ENCODE measurements at regions not wholly inside any gene's neighbourhood (a gene's known extent, or its start where the extent isn't known, plus 50 kb on each side); places are given as distances from the start of the nearest gene placed in this dataset.

DNA sequence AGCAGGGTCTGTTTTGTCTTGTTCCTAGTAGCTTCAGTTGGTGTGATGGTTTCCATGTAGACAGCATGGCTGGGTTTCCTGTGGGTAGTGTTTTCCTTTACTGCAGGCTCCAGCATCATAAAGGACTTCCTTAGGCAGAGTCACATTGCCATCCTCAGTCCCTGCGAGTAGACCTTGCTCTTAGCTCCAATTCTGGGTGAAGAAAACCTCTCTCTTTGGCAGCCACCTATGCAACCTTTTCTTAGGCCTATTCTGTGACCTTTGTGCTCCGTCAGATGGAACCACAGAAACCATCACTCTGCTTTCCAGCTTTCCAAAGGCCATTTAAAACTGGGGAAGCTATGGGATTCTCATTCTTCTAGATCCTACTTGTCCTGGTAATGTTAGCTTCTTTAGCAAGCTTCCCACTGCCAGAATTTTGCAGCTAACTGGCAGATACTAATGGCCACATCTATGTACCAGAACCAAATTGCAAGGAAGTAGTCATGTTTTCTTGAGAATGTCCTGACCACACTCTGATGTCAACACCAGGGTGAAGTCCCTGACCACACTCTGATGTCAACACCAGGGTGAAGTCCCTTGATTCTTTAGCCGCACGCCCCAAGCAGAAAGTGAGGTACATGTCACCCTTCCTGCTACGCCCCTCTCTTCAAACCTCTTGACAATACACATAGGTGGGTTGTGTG is 646.6 kb upstream of the HS3ST5 start:
- Histone ChIP-seq H3K79me2 (ENCODE audit: control insufficient read depth, low read length) (no peaks in the 10 kb centered on the region), H3K4me1 (ENCODE audit: control insufficient read depth, low read length) (no peaks in the 10 kb centered on the region), H3K4me2 (ENCODE audit: low read length) (no peak overlapping the region), H3K36me3 (ENCODE audit: control insufficient read depth, low read length) (no peaks in the 10 kb centered on the region), H3K9me3 (ENCODE audit: control insufficient read depth, insufficient read depth, low read length) (no peaks in the 10 kb centered on the region), H3F3A (ENCODE audit: control insufficient read depth, insufficient read depth) (no peaks in the 10 kb centered on the region), H3K4me3 (ENCODE audit: low read length) (no peak overlapping the region), H3K27me3 (ENCODE audit: control insufficient read depth, low read length) (no peaks in the 10 kb centered on the region), H3K9me2 (replicated peaks; ENCODE audit: control insufficient read depth, low read length) (no peaks in the 10 kb centered on the region), H4K20me1 (ENCODE audit: control insufficient read depth, insufficient read depth, low read depth, low read length) (no peaks in the 10 kb centered on the region), H3K27ac (ENCODE audit: low read depth, low read length) (no peak overlapping the region)
- TF ChIP-seq, protein P1, sequence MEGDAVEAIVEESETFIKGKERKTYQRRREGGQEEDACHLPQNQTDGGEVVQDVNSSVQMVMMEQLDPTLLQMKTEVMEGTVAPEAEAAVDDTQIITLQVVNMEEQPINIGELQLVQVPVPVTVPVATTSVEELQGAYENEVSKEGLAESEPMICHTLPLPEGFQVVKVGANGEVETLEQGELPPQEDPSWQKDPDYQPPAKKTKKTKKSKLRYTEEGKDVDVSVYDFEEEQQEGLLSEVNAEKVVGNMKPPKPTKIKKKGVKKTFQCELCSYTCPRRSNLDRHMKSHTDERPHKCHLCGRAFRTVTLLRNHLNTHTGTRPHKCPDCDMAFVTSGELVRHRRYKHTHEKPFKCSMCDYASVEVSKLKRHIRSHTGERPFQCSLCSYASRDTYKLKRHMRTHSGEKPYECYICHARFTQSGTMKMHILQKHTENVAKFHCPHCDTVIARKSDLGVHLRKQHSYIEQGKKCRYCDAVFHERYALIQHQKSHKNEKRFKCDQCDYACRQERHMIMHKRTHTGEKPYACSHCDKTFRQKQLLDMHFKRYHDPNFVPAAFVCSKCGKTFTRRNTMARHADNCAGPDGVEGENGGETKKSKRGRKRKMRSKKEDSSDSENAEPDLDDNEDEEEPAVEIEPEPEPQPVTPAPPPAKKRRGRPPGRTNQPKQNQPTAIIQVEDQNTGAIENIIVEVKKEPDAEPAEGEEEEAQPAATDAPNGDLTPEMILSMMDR (IDR thresholded peaks at IDR 0.05; ENCODE audit: low read depth, low read length, poor library complexity, severe bottlenecking) = no peak
- no peak for TF ChIP-seq EZH2phosphoT487 (IDR thresholded peaks at IDR 0.05; ENCODE audit: borderline replicate concordance, low read length)

DNA sequence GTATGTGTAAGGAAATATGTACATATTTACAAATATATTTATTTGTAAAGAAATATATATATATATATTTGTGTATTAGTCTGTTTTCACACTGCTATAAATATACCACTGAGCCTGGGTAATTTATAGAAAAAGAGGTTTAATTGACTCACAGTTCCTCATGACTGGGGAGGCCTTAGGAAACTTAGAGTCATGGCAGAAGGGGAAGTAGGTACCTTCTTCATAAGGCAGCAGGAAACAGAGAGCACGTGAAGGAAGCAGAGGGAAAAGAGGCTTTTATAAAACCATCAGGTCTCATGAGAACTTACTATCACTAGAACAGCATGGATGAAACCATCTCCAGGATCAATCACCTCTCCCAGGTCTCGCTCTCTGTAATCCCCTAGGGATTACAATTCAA is 644.5 kb upstream of the HS3ST5 start:
- no peaks in the 10 kb centered on the region for H3K27me3 ChIP-seq (ENCODE audit: control insufficient read depth, low read length)
- H3K27ac ChIP-seq (ENCODE audit: low read depth, low read length) = no peak overlapping the region
- H3F3A ChIP-seq (ENCODE audit: control insufficient read depth, insufficient read depth) = no peaks in the 10 kb centered on the region
- H3K4me3 ChIP-seq (ENCODE audit: low read length) = no peak overlapping the region
- no peak overlapping the region for H3K4me2 ChIP-seq (ENCODE audit: low read length)
- H3K79me2 ChIP-seq (ENCODE audit: control insufficient read depth, low read length) = no peaks in the 10 kb centered on the region
- no peaks in the 10 kb centered on the region for H4K20me1 ChIP-seq (ENCODE audit: control insufficient read depth, insufficient read depth, low read depth, low read length)
- no peaks in the 10 kb centered on the region for H3K36me3 ChIP-seq (ENCODE audit: control insufficient read depth, low read length)
- H3K9me2 ChIP-seq (replicated peaks; ENCODE audit: control insufficient read depth, low read length) = no peaks in the 10 kb centered on the region
- H3K4me1 ChIP-seq (ENCODE audit: control insufficient read depth, low read length) = no peaks in the 10 kb centered on the region
- no peaks in the 10 kb centered on the region for H3K9me3 ChIP-seq (ENCODE audit: control insufficient read depth, insufficient read depth, low read length)
- no peak for TF ChIP-seq EZH2phosphoT487 (IDR thresholded peaks at IDR 0.05; ENCODE audit: borderline replicate concordance, low read length)

DNA sequence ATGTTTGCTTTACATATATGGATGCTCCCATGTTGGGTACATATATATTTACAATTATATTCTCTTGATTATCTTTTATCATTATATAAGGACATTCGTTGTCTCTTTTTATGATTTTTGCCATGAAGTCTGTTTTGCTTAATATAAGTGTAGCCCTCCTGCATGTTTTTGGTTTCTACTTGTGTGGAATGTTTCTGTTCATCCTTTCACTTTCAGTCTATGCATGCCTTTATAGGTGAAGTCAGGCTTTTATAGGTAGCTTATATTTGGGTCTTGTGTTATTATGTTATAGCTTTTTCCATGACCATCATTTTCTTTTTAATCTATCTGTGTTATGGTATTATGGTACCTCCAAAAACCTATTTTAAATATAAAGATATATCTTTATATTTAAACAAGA is 612.5 kb upstream of the HS3ST5 start:
- Histone ChIP-seq H3K79me2 (ENCODE audit: control insufficient read depth, low read length) (no peaks in the 10 kb centered on the region), H3F3A (ENCODE audit: control insufficient read depth, insufficient read depth) (no peaks in the 10 kb centered on the region), H3K27me3 (ENCODE audit: control insufficient read depth, low read length) (no peaks in the 10 kb centered on the region)

DNA sequence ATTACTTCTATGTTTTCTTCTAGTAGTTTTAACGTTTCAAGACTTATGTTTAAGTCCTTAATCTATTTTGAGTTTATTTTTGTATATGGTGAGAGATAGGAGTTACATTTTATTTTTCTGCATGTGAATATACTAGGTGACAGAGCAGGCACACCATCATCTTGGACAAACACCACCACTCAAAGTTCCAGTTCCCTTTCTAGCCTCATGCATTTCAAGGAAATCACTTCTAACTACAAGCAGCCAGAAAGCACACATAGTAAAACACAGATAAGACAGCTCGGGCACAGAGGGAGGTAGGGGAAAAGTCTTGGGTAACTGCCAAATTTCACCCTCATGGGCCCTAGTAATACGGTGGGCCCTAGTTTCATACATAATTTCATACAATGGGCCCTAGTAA is 609.4 kb upstream of the HS3ST5 start:
- Histone ChIP-seq H3K4me1 (ENCODE audit: control insufficient read depth, low read length) (no peaks in the 10 kb centered on the region), H3K9me2 (replicated peaks; ENCODE audit: control insufficient read depth, low read length) (no peaks in the 10 kb centered on the region), H3K79me2 (ENCODE audit: control insufficient read depth, low read length) (no peaks in the 10 kb centered on the region)

More for the DNA sequence above, 612.5 kb upstream of the HS3ST5 start:
- H3K4me1 ChIP-seq (ENCODE audit: control insufficient read depth, low read length) = no peaks in the 10 kb centered on the region
- H3K9me2 ChIP-seq (replicated peaks; ENCODE audit: control insufficient read depth, low read length) = no peaks in the 10 kb centered on the region
- H3K27ac ChIP-seq (ENCODE audit: low read depth, low read length) = no peak overlapping the region
- H3K36me3 ChIP-seq (ENCODE audit: control insufficient read depth, low read length) = no peaks in the 10 kb centered on the region
- no peaks in the 10 kb centered on the region for H4K20me1 ChIP-seq (ENCODE audit: control insufficient read depth, insufficient read depth, low read depth, low read length)
- no peaks in the 10 kb centered on the region for H3K9me3 ChIP-seq (ENCODE audit: control insufficient read depth, insufficient read depth, low read length)
- H3K4me3 ChIP-seq (ENCODE audit: low read length) = no peak overlapping the region
- TF ChIP-seq, protein P1 (IDR thresholded peaks at IDR 0.05; ENCODE audit: low read depth, low read length, poor library complexity, severe bottlenecking) = no peak
- TF ChIP-seq EZH2phosphoT487 (IDR thresholded peaks at IDR 0.05; ENCODE audit: borderline replicate concordance, low read length) = no peak
- no peak overlapping the region for H3K4me2 ChIP-seq (ENCODE audit: low read length)

More for the DNA sequence above, 609.4 kb upstream of the HS3ST5 start:
- Histone ChIP-seq H4K20me1 (ENCODE audit: control insufficient read depth, insufficient read depth, low read depth, low read length) (no peaks in the 10 kb centered on the region), H3K27ac (ENCODE audit: low read depth, low read length) (no peak overlapping the region), H3K36me3 (ENCODE audit: control insufficient read depth, low read length) (no peaks in the 10 kb centered on the region), H3F3A (ENCODE audit: control insufficient read depth, insufficient read depth) (no peaks in the 10 kb centered on the region), H3K4me2 (ENCODE audit: low read length) (no peak overlapping the region), H3K9me3 (ENCODE audit: control insufficient read depth, insufficient read depth, low read length) (no peaks in the 10 kb centered on the region), H3K4me3 (ENCODE audit: low read length) (no peak overlapping the region), H3K27me3 (ENCODE audit: control insufficient read depth, low read length) (no peaks in the 10 kb centered on the region)
- no peak for TF ChIP-seq EZH2phosphoT487 (IDR thresholded peaks at IDR 0.05; ENCODE audit: borderline replicate concordance, low read length)
- TF ChIP-seq, protein P1 (IDR thresholded peaks at IDR 0.05; ENCODE audit: low read depth, low read length, poor library complexity, severe bottlenecking) = no peak
